ENCODE measurements at regions not wholly inside any gene's neighbourhood (a gene's known extent, or its start where the extent isn't known, plus 50 kb on each side); places are given as distances from the start of the nearest gene placed in this dataset.
"Not testable (repeated sequence)": the region's sequence is repeated elsewhere in the genome, so short reads cannot be mapped to it uniquely, and the experiment has no call there.

- H3K4me3 ChIP-seq (ENCODE audit: low read length), result no peak overlapping the region
- DNase-seq (ENCODE audit: low read depth, low spot score), result no peak
These were observed 468.7 kb upstream of the TYRP1 start for GRCh38 chr9:12224449-12224848.

- H3K4me3 ChIP-seq (ENCODE audit: low read length), result no peak overlapping the region
- no peak for DNase-seq (ENCODE audit: low read depth, low spot score)
These were observed 462.5 kb upstream of the TYRP1 start for GRCh38 chr9:12230708-12231107.

GRCh38 chr9:12231832-12232231 lies 461.4 kb upstream of the TYRP1 start:
- H3K4me3 ChIP-seq (ENCODE audit: low read length), result no peak overlapping the region
- no peak for DNase-seq (ENCODE audit: low read depth, low spot score)

GRCh38 chr9:12232836-12233235 lies 460.3 kb upstream of the TYRP1 start:
- no peak overlapping the region for H3K4me3 ChIP-seq (ENCODE audit: low read length)
- no peak for DNase-seq (ENCODE audit: low read depth, low spot score)

DNA sequence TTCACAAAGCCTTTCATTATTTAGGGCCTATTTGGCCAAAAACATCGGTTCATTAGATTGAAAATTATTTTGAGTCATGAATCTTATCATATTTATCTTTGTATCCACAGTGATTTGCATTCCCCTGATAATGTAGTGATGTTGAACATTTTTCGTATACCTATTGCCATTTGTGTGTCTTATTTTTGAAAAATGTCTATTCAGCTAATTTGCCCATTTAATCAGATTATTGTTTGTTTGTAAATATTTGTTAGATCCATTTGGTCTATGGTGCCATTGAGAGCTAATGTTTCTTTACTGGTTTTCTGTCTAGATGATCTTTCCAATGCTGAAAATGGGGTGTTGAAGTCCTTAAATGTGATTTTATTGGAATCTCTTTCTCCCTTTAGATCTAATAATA lies 439.2 kb upstream of the TYRP1 start:
- H3K4me3 ChIP-seq (ENCODE audit: low read length), result no peak overlapping the region
- DNase-seq (ENCODE audit: low read depth, low spot score), result no peak

DNA sequence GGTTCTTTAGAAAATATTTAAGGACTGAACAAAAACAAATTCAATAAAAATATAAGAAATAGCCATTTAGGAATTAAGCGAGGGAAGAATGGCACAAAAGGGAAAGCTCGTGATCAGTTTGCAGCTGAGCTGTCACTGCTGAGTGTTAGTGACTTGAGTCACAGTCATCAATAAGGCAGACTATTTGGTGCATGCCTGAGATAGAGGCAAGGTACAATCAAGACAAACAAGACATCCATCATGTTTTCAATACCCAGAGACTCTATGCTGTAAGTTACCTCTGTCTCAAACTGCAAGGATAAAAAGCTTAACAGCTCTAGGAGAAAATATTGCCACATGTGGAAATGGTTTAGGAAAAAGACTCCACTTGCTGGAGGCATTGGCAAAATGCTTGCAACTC lies 426.4 kb upstream of the TYRP1 start:
- no peak overlapping the region for H3K4me3 ChIP-seq (ENCODE audit: low read length)
- DNase-seq (ENCODE audit: low read depth, low spot score), result no peak

- no peak overlapping the region for H3K4me3 ChIP-seq (ENCODE audit: low read length)
- DNase-seq (ENCODE audit: low read depth, low spot score), result no peak
These were observed 421.7 kb upstream of the TYRP1 start for GRCh38 chr9:12271421-12271891.

DNA sequence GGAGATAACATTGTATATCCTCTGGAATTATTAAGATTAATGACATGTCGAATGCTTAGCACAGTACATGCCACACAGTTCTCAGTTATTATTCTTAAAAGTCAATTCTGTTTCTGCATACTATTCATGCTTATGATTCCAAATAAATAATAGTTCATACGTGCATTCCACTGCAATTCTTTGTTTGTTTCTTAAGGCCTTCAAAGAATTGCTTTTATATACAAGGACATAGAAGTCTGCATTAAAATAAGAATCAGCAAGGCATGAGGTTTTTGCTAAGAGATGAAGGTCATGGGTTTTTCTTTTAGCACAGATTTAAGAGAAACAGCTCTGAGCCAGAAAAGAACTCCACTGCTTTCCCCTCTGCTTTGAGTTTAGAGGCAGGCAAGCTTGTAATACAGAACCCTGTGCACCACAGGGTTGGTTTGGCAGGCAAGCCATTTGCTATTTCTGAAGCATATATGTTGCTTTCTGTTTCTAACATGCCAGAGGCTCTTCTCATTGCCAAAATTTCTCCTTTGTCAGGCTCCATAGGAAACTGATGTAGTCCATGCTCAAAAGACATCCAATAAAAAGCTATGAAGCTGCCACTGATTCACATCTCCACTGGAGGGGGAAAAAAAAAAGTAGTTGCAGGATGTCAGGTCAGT lies 420.6 kb upstream of the TYRP1 start:
- DNase-seq (ENCODE audit: low read depth, low spot score), result no peak
- H3K4me3 ChIP-seq (ENCODE audit: low read length), result no peak overlapping the region

- no peak for DNase-seq (ENCODE audit: low read depth, low spot score)
- no peak overlapping the region for H3K4me3 ChIP-seq (ENCODE audit: low read length)
These were observed 418.6 kb upstream of the TYRP1 start for GRCh38 chr9:12274577-12274976.

DNA sequence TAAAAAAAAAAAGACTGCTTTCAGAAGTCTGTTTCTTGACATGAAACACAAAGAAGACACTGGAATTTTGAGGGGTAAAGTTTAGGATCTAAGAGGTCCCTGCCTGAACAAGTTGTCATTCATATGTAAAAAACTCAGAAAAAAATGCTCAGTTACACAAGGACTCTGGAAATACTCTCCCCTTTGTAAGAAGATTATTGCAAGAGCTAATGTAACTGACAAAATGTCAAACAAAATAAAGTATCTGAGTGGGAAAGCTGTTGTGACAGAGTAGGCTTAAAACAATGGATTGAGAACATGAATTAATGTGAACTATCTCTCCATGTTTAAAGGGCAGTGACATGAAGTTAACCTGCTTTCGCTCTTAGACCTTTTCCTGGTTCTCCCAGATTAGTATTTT lies 416.7 kb upstream of the TYRP1 start:
- no peak overlapping the region for H3K4me3 ChIP-seq (ENCODE audit: low read length)
- DNase-seq (ENCODE audit: low read depth, low spot score), result no peak

DNA sequence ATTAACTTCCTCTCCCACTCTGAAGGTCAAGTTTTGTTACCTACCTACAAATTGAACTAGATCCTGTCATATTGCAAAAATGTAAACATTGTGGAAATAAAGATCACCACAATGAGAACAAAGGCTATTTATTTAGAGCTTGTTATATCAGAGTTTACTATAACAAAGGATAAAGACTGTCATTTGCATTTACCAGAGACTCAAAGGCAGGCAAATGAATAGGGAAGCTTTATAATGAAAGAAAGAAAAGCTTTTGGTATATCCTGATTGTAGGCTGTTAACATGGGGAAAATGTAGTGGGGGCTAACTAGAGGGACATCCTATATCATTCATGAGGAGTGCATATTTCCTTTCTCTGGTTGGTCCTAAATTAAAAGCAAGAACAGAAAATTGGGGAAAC lies 403.5 kb upstream of the TYRP1 start:
- DNase-seq (ENCODE audit: low read depth, low spot score), result no peak
- no peak overlapping the region for H3K4me3 ChIP-seq (ENCODE audit: low read length)

DNA sequence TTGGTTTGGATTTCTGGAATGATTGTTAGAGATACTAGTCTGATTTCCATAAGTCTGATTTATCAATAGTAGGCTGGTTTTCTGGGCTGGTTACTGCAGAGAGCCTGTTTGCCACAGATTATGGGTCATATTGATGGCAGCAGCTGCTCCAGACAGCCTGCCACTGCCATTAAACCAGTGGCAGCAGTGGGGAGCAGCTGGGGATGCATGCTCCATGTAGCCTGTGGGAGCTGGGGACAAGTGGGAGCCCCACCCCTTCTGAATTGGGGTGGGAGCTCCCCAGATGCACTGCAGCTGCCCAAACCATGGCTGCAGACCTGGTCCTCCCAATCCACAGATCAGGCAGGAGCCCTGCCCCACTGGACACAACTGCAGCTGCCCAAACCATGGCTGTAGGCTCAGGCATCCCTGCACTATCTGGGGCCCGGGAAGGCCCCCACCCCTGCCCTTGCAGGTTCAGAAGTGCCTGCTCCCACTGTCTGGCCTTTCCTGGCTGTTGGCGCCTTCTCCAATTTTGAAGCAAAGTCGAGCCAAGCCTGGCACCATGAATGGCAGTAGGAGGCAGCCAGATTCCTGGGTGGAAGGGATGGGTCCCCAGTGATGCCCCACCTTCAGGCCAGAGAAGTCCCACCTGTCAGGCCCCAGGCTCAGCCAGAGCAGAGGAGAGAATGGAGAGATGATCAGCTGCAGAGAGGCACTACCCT lies 402.9 kb upstream of the TYRP1 start:
- DNase-seq (ENCODE audit: low read depth, low spot score), result no peak
- no peak overlapping the region for H3K4me3 ChIP-seq (ENCODE audit: low read length)

GRCh38 chr9:12305211-12305610 lies 388.0 kb upstream of the TYRP1 start:
- H3K4me3 ChIP-seq (ENCODE audit: low read length), result no peak overlapping the region
- DNase-seq (ENCODE audit: low read depth, low spot score), result no peak

- no peak for DNase-seq (ENCODE audit: low read depth, low spot score)
These were observed 378.6 kb upstream of the TYRP1 start for GRCh38 chr9:12314589-12314988.

DNA sequence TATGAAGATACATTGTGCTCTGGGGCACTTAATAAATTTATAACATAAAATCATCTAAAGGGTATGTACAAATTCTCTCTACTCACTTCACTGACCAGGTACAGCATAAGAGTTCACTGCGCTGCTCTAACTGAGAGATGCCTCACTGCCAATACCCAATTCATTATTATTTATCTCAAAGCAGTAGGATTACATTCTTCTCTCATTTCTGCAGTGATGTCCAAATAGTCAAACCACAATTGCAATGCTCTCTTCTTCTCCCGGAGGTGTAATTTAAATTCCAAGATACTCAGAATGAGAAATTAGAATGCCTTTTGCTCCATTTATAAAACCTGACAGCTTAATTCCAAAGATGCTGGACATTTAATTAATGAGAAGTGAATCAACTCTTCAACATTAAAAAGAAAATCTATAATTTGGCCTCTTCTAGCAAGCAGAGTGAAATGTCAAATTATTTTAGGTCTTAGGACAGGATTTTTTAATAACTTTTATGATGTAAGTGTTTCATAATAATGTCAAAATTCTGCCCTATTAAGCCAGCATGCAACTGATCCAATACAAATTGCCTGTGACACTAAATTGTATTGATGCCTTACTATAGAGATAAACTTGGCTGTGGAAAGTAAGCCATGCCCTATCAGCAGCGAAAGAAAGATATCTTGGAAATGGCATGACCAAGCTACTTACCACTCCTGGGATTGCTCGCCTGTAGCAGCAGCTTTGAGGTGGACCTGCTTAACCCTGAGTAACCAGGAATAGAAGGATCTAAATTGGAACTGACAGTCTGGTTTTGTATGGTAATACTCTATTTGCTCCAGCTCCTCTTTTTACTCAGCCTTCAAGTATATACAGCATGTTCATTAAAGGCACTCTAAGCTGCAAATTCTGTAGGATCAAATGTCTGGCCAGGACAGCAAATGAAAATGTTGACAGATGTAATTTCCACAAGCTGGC lies 374.2 kb upstream of the TYRP1 start:
- no peak for DNase-seq (ENCODE audit: low read depth, low spot score)
- no peak overlapping the region for H3K4me3 ChIP-seq (ENCODE audit: low read length)

More at GRCh38 chr9:12314589-12314988, 378.6 kb upstream of the TYRP1 start:
- no peak overlapping the region for H3K4me3 ChIP-seq (ENCODE audit: low read length)

GRCh38 chr9:12329623-12329985 lies 363.6 kb upstream of the TYRP1 start:
- DNase-seq (ENCODE audit: low read depth, low spot score), result no peak
- H3K4me3 ChIP-seq (ENCODE audit: low read length), result no peak overlapping the region

- not testable (repeated sequence) for DNase-seq (ENCODE audit: low read depth, low spot score); H3K4me3 ChIP-seq (ENCODE audit: low read length)
These were observed 359.2 kb upstream of the TYRP1 start for GRCh38 chr9:12333966-12334365.

DNA sequence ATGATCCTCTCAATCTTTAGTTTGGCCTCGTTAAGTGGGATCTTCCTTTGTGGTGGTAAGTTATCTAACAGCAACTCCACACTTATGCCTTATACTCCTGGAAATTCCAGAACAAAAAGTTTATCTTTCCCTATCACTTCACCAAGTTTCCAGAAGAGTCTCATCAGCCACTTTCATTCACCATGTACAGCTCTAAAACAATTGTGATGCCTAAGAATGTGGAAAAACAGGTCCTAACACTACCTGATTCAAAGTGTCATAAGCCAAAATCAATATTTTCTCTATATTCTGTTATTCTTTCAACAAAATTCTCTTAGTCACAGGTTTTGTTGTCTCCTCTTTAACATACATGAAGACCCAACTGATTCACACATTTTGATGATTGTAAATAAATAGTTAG lies 342.4 kb upstream of the TYRP1 start:
- H3K4me3 ChIP-seq (ENCODE audit: low read length), result no peak overlapping the region
- no peak for DNase-seq (ENCODE audit: low read depth, low spot score)

- H3K4me3 ChIP-seq (ENCODE audit: low read length), result no peak overlapping the region
- no peak for DNase-seq (ENCODE audit: low read depth, low spot score)
These were observed 341.7 kb upstream of the TYRP1 start for GRCh38 chr9:12351293-12352044.

GRCh38 chr9:12352045-12352315 lies 341.2 kb upstream of the TYRP1 start:
- no peak for DNase-seq (ENCODE audit: low read depth, low spot score)
- no peak overlapping the region for H3K4me3 ChIP-seq (ENCODE audit: low read length)

All from Jurkat, Clone E6-1 (cell line).